Endothelial cell of umbilical vein (primary cell): ENCODE measurements at regions not wholly inside any gene's neighbourhood (a gene's known extent, or its start where the extent isn't known, plus 50 kb on each side); places are given as distances from the start of the nearest gene placed in this dataset.
A peak's percentile ranks its signal among the peaks of the same experiment; 100 is the strongest.

Experiments used
- MYC ChIP-seq: IDR thresholded peaks from one replicate; pipeline ENCODE4 v1.6.1; 2011; ENCODE audit warnings: mild to moderate bottlenecking, low read depth, low read length
- POLR2A ChIP-seq: IDR thresholded peaks from 2 replicates; pipeline ENCODE4 v1.6.1; 2012; ENCODE audit warnings: low read depth, mild to moderate bottlenecking, control low read depth, low read length

- TF ChIP-seq MYC (peak; percentile 13), POLR2A (peak; percentile 92)
Measured at GRCh38 chr22:27238935-27239510, 562.5 kb downstream of the MN1 start.
